Panc1 (cell line): ENCODE measurements at regions not wholly inside any gene's neighbourhood (a gene's known extent, or its start where the extent isn't known, plus 50 kb on each side); places are given as distances from the start of the nearest gene placed in this dataset.

Experiments
- POLR2AphosphoS5 ChIP-seq: IDR thresholded peaks from 2 replicates; pipeline ENCODE4 v1.6.1; 2012; ENCODE audit warnings: mild to moderate bottlenecking, low read depth, low read length, moderate library complexity
- REST ChIP-seq, 2 experiments: IDR thresholded peaks; 2 replicates each; pipeline ENCODE4 v1.6.1; 2011 to 2012; ENCODE audit warnings: low read depth in 2 of 2, control low read depth in 1 of 2, low read length in 1 of 2, mild to moderate bottlenecking in 1 of 2, moderate library complexity in 1 of 2; ENCODE audit not compliant: insufficient read depth in 1 of 2
- SIN3A ChIP-seq: IDR thresholded peaks from 2 replicates; pipeline ENCODE4 v1.6.1; 2012; ENCODE audit warnings: low read depth, mild to moderate bottlenecking, low read length, moderate library complexity, borderline replicate concordance; ENCODE audit not compliant: insufficient read depth
- TCF7L2 ChIP-seq: IDR thresholded peaks from 2 replicates; pipeline ENCODE4 v1.6.1; 2011; ENCODE audit warnings: mild to moderate bottlenecking, low read depth, low read length, inconsistent platforms
- TF ChIP-seq, protein P1 (sequence below): fragments of 450-650 bp; IDR thresholded peaks from 2 replicates; pipeline ENCODE4 v1.5.1; 2017; ENCODE audit warnings: mild to moderate bottlenecking

- no peak for TF ChIP-seq POLR2AphosphoS5
- TF ChIP-seq, protein P1, sequence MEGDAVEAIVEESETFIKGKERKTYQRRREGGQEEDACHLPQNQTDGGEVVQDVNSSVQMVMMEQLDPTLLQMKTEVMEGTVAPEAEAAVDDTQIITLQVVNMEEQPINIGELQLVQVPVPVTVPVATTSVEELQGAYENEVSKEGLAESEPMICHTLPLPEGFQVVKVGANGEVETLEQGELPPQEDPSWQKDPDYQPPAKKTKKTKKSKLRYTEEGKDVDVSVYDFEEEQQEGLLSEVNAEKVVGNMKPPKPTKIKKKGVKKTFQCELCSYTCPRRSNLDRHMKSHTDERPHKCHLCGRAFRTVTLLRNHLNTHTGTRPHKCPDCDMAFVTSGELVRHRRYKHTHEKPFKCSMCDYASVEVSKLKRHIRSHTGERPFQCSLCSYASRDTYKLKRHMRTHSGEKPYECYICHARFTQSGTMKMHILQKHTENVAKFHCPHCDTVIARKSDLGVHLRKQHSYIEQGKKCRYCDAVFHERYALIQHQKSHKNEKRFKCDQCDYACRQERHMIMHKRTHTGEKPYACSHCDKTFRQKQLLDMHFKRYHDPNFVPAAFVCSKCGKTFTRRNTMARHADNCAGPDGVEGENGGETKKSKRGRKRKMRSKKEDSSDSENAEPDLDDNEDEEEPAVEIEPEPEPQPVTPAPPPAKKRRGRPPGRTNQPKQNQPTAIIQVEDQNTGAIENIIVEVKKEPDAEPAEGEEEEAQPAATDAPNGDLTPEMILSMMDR: no peak
- TF ChIP-seq TCF7L2: no peak
- no peak for TF ChIP-seq SIN3A
- no peak for TF ChIP-seq REST (IDR thresholded peaks at IDR 0.05; ENCODE audit: insufficient read depth in 1 of 2, low read depth in 2 of 2, low read length in 1 of 2)
Observed at GRCh38 chr2:183996825-183997793, 601.2 kb upstream of the ZNF804A start.
